EL (cell line): ENCODE measurements at regions not wholly inside any gene's neighbourhood (a gene's known extent, or its start where the extent isn't known, plus 50 kb on each side); places are given as distances from the start of the nearest gene placed in this dataset.

Experiments used
- DNase-seq: peaks from one replicate; pipeline ENCODE4 v3.0.0-alpha.2; 2016

DNA sequence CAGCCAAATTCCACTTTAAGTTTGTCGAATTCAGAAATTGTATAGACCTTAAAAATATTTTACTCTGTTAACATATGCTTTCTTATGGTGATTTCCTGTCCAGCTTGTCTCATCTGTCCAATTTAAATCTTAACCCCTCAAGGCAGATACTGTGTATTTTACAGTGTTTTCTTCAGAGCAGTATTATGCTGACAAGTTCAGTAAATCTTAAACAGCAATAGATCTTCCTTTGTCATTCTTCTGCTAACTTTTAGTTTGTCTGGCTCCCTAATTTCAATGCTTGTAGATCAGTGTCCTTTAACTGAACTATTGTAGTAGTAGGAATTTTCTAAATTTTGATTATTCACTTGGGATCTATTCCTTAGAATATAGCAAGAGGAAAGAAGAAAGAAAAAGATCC is 52.8 kb upstream of the MEIS1 start:
- no peak for DNase-seq

DNA sequence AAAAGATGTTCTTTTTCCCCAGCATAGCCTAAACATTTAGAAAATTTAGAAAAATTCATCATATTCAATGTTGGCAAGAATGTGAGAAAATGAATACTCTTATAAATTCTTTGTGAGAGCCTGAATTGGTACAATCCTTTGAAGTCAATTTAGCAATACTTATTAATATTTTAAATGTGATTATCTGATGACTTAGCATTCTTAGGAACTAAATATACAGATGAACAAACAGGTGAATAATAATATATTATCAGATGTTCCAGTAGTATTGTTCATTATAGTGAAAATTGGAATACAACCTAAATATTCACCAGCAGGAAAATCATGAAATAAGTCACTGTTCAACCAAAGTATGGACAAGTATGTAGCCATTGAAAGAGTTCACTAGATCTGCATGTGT is 55.5 kb upstream of the MEIS1 start:
- DNase-seq: no peak

DNA sequence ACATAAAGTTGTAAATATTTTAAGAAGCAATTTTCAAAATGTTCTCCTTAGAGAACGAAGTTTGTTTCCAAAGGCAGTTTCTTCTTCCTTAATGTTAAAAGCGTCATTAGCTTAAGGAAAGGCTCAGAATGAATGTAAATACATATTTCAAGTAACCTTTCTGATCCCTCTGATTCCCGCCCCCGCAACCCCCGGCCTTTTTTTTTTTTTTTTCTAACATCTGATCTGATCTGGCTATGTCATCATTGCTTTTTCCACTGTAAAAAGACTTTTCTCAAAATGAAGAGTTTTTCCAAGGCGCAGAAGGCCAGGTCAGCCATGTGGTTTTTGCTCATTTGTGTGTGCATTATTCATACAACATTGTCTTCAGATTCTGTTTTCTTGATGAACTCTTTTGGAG is 57.1 kb upstream of the MEIS1 start:
- no peak for DNase-seq

DNA sequence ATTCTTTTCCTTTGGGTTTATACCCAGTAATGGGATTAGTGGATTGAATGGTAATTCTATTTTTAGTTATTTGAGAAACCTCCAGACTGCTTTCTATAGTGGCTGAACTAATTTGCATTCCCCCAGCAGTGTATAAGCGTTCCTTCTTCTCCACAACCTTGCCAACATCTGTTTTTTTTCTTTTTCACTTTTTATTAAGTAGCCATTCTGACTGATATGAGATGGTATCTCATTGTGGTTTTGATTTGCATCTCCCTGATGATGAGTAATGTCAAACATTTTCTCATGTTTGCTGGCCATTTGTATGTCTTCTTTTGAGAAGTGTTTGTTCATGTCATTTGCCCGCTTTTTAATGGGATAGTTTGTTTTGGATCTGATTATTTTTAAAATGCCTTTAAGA is 64.1 kb upstream of the MEIS1 start:
- DNase-seq: no peak

DNA sequence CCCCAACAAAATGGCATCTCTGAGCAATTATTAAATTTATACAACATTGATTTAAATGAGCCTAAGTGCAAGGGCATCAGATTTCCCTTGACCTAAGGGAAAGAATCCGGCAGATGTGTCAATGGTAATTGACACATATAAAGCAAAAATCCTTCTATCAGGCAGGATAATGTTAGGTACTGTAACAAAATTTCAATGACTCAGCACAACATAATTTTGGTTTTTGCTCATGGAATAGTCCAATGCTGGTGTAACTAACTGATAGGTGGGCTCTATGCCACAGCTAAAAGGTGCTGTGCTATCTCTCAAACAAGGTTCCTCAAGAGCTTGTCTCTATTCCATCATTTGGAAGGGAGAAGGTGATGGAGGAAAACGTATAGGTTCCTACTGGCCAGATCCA is 68.3 kb upstream of the MEIS1 start:
- DNase-seq: no peak

DNA sequence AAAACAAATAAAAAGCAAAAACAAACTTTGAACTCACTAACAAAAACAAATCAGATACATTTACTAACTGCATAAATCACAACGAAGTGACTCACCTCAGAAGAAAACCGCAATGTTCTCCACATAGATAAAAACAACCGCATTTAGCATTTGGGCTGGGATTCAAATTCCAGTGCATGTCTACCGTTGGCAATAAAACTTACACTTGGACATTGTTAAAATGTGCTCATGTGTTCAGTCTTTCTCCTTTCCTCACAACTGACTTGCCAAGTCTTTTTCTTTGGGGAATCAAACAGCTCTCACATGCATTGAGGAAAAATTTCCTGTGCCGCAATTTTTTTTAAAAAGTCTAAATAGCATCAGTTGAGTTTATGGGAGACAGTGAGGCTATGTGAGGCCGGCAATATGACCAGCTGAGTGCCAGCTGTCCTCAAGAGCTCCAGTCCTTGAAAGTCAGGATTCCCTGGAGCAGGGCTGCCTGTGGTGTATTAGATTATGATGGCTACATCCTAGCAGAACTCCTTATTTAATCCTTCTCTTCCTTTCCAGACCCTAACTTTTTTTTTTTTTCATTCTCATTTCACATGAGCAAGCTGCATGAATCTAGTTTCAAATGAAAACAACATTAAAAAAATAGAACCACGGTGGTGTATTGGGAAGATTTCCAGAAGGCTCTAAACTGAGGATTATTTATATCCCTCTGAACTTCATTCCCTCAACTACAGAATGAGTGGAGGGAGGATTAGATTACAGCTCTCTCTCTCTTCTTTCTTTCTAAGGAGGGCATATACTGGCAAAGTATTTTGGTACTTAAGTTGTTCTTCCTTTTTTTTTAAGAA is 70.2 kb upstream of the MEIS1 start:
- DNase-seq: peak; percentile 69

DNA sequence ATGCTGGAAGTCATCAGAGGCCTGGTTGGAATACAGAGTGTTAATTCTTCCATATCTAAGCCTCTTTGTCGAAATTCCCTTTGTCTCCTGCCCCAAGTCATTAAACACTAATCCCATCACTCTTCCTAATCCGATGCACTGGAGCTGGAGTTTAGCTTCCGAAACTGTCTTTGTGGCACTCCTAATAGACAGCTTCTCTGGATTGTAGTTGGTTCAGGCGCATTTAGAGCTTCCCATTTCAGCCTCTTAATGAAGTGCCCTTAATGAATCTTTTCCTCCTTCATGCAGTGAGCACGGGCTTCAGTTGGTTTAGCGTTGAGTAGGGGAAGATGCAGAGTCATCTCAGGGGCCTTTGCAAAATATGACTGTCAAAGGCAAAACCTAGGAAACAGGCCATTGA is 72.2 kb upstream of the MEIS1 start:
- DNase-seq: no peak

DNA sequence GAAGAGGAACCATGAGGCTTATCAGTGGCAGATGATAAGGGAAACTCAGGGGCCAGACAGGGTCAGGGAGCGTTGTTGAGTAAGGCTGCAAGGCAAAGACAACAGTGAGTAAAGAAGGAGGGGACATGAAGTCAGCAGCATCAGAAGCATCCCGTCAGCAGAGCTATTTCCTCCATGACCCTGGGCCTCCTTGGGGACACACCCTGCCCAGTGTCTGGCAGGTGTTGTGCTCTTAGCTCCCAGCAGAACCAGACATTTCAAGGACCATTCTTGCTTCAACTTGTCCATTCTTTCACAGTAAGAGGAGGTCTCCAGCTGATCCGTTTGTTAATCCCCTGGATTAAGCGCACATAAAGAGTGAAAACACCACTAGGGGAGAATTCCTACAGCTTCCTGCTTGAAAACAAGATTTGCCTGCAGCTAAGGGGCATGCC is 88.7 kb upstream of the MEIS1 start:
- DNase-seq: no peak

DNA sequence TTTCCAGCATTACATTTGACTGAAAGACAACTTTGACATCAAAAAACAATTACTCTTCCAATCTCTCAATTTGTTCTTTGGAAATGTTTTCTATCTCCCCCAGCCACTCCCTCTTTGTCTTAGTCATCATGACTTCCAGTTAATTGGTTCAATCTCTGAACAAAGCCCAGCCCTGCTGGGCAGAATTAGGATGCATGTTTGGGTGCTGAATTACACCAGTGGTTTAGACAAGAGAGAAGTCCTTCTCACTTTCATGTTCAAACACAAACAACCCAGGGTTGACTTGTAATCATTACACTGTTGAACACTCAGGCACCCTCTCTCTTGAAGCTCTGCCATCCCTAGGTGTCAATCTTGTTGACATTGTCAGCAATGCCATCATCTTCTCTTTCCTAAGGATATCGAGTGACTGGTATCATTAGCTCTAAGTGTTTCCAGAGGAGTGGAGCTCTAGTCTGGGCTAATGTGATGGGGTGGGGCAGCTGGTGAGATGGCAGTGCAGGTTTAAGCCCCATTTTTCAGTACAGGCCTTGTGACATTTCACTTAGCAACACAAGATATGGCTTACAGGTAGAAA is 90.8 kb upstream of the MEIS1 start:
- no peak for DNase-seq

DNA sequence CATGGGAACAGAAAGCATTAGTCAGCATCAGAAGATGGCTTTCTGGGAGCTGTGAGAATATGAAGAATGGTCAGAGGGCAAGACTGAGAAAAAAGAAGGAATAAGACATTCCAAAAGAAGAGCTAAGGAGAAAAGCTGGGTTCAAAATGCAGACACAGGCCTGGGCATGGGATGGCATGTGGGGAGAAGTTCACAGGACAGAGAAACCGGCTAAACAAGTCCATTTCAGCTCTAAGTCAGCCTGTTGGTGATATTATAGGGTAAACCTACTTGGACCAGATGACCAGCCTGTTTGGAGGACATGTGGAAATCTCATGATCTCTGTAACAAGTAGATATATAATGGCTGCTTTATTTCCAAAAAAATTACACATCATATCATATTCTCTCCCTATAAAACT is 91.7 kb upstream of the MEIS1 start:
- no peak for DNase-seq

DNA sequence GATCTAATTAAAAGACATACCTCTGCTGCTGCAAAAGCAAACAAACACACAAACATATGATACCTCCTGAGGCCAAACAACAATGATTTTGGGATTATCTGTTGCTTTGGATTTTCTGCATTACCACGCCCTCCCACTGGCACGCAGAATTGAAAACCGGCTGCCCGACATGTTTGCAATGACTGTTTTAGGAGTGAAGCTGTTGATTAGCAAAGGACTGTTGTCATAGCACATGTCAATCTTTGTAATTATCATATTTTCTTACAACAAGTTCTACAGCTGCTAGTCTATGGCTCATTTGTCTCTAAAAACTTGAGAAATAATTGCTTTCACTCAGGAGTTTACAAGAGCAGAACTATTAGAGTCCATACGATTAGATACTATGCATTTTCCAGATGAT is 94.4 kb upstream of the MEIS1 start:
- no peak for DNase-seq

DNA sequence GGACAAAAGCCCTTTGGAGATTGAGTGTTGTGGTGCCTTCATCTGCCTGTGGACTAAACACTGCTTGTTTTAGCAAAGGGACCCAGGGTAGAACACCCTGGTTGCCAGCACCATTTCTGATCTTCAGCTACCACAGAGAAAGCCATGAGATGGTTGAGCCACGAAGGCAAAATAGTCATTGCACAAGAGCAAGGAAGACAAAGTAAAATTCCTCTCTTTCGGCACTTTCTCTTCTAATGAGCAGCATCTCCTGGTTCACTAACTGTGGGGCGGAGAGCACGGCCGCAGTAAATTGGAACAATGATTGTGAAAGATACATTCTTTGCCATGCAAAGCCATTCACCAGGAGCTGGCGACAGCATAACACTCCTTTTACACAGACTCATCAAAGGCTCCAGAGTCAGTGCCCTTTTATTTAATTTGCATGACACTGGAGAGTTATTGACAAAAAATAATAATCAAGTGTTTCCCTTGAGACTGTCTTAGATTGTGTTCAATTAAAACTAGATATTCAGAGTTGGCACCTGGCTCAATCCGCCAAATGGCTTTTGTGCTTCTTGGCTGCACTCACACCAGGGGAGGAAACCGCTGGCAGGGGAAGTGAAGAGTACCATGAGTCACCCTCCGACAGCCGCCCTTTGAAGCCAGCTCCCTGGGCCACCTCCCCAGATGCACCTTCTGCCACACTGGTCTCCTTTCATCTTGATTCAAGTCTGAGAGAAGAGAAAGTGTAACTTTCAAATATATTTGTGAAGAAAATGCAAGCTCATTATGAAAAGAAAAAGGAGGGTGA is 100.5 kb upstream of the MEIS1 start:
- peak; percentile 4 for DNase-seq

DNA sequence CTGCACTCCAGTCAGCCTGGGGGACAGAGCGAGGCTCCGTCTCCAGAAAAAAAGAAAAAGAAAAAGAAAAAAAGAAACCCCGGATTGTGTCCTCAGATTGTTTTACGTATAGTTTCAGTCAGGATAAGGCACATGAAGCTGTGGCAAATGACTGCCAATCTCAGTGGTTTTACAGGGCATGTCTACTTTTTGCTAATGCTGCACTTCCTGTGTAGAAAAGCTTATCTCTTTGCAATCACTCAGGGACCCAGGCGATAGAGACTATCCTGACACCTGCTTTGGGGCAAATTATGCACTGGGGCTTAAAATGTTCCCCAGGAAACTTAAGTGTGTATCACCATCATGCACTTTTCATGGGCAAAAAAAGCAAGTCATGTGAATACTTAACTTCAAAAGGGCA is 103.7 kb upstream of the MEIS1 start:
- DNase-seq: no peak

DNA sequence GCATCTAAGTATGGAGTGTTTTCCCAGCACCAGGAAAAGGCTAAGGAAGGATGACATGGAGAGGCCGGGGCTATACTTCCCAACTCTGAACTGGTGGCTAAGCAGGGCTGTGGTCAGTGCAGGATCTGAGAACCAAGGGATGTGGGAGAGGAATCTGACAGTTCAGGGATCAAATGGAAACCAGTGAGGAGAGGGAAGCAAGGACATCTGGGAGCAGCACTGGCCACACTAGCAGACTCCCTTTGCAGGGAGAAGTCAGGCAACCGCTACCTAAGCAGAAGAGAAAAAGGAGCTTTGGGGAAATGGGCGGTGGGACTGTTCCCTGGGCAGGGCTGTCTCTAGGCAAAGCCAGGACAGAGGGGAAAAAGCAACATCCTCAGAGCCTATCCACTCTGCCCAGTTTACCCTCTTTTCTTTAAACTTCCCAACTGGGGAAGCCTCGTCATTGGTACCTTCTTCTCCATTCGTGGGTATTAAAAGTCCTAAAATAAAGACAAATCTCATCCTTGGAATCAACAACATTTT is 105.8 kb upstream of the MEIS1 start:
- DNase-seq: no peak

DNA sequence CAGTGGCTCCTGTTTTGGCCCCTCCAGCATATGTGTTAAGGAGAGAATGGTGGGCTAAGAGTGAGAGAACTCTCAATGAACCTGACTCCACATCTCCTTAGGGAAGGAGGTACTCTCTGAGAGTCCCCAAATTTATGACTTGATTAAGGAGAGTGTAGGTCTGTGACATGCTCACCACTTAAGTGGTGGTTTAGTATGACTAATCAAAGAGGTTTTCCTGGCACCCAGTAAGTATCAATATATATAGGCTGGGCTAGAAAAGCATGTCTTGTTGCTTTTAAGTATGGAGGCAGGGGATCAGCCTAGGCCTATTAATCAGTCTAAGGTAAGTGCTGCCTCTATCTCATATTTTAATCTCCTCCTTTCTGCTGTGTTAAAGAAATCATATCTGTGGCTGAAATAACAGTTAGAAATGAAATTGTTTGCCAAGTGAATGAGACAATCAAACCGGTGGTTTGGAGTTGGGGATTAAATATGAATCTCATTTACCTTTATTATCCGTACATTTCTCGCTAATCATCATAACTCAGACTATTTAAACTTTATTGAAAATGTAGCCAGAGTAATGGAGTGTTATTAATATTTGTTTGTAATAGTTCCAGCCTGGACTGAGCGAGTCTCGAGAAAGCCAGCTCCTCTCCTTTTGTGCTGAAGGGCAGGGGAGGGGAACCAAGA is 107.7 kb upstream of the MEIS1 start:
- DNase-seq: no peak

DNA sequence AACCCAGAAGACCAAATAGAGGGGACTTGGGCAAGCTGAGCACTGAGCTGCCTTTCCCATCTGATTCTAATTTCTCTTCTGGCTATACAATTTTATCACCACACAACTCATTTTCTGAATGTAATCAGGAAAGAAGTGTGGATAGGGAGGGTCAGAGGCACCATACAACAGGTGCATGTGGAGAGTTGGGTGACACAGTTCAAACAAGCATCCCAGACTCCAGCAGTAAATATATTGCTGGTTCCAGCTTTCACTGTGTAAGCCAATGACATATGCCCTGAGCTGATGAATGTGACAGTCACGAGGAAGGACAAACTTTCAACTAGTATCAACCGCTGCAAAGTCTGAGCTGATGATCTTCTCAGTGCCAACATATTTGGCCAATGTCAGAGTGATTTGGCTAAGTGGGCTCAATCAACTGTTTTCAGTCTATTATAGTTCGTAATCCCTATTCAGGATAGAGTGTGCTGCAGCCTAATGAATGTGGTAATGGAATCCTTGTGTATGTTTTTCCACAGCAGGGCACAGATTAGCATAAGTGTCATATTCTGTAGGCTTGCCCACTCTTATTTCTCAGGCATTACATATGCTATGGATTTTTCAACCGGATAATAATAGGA is 109.9 kb upstream of the MEIS1 start:
- no peak for DNase-seq

DNA sequence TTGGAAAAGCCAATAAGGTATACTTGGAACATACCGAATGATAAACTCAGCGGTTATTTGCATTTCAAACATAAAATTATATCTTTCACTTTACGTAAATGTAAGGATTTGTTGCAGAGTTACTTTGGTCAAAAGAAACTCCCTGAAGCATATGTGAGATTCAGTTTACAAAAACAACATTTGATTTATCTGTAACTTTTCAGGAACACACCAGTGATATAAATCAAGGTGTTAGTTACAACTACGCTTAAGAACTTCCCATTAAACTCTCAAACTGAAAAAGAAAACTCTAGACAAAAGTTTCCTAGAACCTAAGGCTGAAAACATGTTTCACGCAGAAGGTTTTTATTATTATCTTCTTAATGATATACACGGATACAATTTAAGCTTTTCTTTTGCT is 110.6 kb upstream of the MEIS1 start:
- no peak for DNase-seq

DNA sequence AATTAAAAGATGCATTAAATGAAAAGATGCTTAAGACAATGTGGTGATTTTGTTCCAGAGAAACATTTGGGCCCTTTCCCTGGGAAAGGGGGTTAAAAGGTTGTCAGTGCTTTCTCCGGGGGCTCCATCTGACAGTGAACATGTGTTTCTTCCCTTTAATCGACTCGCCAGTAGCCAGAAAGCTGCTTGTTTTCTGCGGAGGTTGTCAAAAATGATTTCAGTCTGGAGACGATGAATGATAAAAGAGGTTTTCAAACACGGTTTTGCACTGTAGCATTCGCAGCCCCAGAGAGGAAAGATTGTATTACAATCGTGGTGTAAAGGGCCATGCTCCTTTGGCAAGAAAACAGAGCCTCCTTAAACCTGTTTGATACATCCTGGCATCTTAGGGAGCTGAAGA is 111.5 kb upstream of the MEIS1 start:
- DNase-seq: no peak

DNA sequence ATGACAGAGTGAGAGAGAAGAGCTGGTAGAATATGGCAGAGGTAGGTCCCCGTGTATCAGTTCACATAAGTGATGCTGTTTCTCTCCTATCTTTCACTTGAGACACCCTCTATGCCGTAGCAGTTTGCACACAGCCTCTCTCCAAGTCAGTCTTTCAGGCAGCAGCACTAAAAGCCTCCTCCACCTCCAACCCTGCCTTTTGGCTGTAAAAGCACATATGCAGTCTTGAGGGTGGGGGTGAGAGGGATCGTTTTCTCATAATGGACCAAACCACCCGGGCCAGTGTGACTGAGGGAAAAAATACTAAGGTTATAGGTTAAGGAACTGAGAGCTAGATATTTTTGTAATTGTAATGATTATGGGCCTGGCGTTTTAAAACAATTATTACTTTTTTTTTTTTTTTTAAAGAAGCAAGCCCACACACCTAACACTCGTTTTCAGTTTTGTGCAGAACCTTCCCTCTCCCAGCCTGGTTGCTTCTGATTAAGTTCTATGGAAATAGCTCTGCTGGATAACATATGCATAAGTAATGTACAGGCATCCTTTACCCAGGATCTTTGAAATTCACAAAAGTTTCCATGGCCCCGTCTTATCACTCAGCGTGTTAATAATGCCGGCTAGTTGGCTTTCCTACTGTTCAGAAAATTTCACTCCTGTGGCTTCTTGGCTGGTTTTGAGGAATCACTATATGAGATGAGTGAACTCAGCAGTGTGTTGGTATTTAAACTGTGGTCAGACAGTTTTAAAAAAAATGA is 112.2 kb upstream of the MEIS1 start:
- DNase-seq: no peak

DNA sequence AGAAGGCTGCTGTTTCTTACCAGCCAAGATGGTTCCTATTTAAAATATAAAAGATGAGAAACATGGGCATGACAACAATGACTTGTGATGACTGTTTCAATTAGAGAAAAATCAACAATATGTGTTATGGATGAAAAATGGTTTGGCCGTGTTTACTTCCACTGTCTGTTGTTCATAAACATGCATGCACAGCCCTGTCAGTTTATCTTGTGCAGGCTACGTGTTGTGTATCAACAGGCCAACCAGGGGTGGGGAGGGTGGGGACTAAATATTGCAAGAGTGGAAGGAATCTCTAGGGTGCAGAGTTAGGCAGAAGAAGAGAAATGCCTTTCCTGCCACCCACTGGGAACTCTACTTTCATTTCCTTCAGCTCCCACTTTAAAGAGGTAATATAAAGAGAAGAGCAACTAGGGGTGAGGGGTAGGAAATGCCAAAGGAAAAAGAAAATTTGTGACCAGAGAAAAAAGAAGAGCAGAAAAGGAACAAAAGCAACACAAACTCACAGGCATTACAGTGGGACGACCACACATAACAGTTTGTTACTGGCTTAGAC is 116.8 kb upstream of the MEIS1 start:
- DNase-seq: no peak

DNA sequence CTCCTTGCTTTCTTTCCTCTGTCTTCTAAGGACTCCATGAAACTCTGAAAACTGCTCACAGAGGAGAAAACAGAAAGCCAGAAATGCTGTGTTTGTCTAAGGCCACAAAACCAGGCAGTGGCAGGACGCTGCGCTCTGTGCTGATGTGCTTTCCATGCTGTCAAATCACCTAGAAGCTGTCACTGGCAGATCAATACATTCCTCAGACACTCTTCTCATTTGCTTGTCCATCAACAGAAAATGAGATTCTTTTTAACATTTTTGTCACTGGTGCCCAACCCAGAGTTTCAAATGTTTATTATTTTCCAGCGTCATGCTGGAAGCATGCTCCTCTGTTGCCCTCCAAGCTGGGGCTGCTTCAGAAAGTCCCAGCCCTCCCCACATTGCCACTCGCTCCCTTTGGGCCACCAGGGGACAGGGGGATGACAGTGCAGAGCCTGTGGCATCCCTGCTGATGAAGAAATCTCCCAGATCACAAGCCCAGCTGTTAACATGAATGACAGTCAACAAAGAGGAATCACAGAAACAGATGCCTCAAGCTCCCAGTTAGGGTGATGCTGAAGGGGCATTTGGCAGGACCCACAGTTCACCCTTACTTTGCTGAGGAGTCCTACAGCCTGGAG is 117.5 kb upstream of the MEIS1 start:
- DNase-seq: no peak
